Transverse colon (tissue), 4 donors: ENCODE measurements at regions not wholly inside any gene's neighbourhood (a gene's known extent, or its start where the extent isn't known, plus 50 kb on each side); places are given as distances from the start of the nearest gene placed in this dataset.

Experiments
- DNase-seq: peaks from one replicate; pipeline ENCODE4 v3.0.0-alpha.2; 2019
- H3K27ac ChIP-seq, 4 donors: fragments of 200-600 bp; sonication (generic); 2 replicates each; pipeline ENCODE4 v1.5.1; 2016 to 2018; ENCODE audit warnings: inconsistent platforms in 4 of 4
- H3K27me3 ChIP-seq: fragments of 200-600 bp; sonication (generic); 2 replicates; pipeline ENCODE4 v1.5.1; 2017; ENCODE audit warnings: inconsistent platforms
- H3K36me3 ChIP-seq, 4 donors: fragments of 200-600 bp; sonication (generic); 2 replicates each; pipeline ENCODE4 v1.5.1; 2017 to 2019; ENCODE audit warnings: inconsistent platforms in 4 of 4
- H3K4me1 ChIP-seq, 4 donors: fragments of 200-600 bp; sonication (generic); 2 replicates each; pipeline ENCODE4 v1.5.1; 2017 to 2020; ENCODE audit warnings: inconsistent platforms in 4 of 4
- H3K4me3 ChIP-seq, 4 donors: fragments of 200-600 bp; sonication (generic); 1 replicate in 1 of 4; 2 replicates in 3 of 4; pipeline versions ENCODE4 v1.5.1 to v1.6.1; 2017 to 2019; ENCODE audit warnings: inconsistent platforms in 4 of 4
- H3K9me3 ChIP-seq, 2 donors: fragments of 200-600 bp; sonication (generic); 2 replicates each; pipeline ENCODE4 v1.5.1; 2017 to 2019; ENCODE audit warnings: inconsistent platforms in 2 of 2
- CTCF ChIP-seq, 5 experiments: fragments of 200-600 bp in 3 of 5; fragments of 450-650 bp in 2 of 5; sonication (generic) in 3 of 5; IDR thresholded peaks; 1 replicate in 2 of 5; 2 replicates in 3 of 5; pipeline ENCODE4 v1.5.1; 2016 to 2017; ENCODE audit warnings: antibody characterized with exemption in 5 of 5, inconsistent platforms in 3 of 5, mild to moderate bottlenecking in 2 of 5, moderate library complexity in 1 of 5
- EP300 ChIP-seq: sonication (generic); formaldehyde crosslinking; IDR thresholded peaks from one replicate; pipeline ENCODE4 v1.6.1; 2017; ENCODE audit warnings: antibody characterized with exemption, low read depth
- POLR2A ChIP-seq: fragments of 450-650 bp; IDR thresholded peaks from one replicate; pipeline ENCODE4 v1.6.1; 2016; ENCODE audit warnings: antibody characterized with exemption, mild to moderate bottlenecking, moderate library complexity
- POLR2AphosphoS5 ChIP-seq, 3 donors: sonication (generic); formaldehyde crosslinking; IDR thresholded peaks; one replicate each; pipeline ENCODE4 v1.6.1; 2016; ENCODE audit warnings: antibody characterized with exemption in 3 of 3
- WGBS, 2 donors: methylation state at CpG; one replicate each; pipeline ENCODE4 v1.1.5; 2018; ENCODE audit warnings: low coverage in 1 of 2; 5-methylcytosine and 5-hydroxymethylcytosine counted together
- in situ Hi-C, 4 donors: fragments of 200-750 bp; cut with MboI; loops; one replicate each; pipeline versions ENCODE4 v1.15.0 to v1.15.1; 2017; ENCODE audit warnings: low sequenced_read_pairs in 3 of 4, low pct_ligation_motif_present in 1 of 4, low pct_unique_long_range_greater_than_20kb in 1 of 4
- intact Hi-C: fragments of 100-400 bp; cut with DNase I; formaldehyde crosslinking; loops from one replicate; pipeline ENCODE4 v1.15.1; 2023; ENCODE audit warnings: low total_unique reads

DNA sequence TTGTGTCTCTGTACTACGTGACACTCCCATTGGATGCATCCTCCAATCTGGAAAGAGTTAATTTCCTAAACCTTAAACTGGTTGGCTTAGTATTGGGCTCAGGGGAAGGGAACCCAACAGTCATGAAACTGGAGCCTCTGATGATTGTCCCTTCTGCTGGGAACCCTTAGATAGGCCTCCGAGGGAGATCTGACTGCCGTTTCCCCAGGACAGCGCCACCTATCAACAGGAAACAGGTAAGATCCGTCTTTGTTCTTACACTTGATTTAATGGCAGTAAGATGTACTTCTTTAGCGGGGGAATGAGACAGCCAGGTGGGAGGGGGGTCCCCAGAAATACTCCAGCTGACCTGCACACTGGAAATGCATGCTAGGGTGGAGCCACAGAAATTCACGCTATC is 1749.6 kb downstream of the SI start:
- H3K27me3 ChIP-seq = no peaks in the 10 kb centered on the region
- TF ChIP-seq EP300 = no peak
- TF ChIP-seq CTCF (IDR thresholded peaks at IDR 0.05) = no peak
- TF ChIP-seq POLR2AphosphoS5 (IDR thresholded peaks at IDR 0.05) = no peak
- no peak for TF ChIP-seq POLR2A
- no peaks in the 10 kb centered on the region for H3K4me1 ChIP-seq
- no peaks in the 10 kb centered on the region for H3K36me3 ChIP-seq
- no peak for DNase-seq
- no peak overlapping the region for H3K4me3 ChIP-seq
- intact Hi-C loops (no loop called here), in situ Hi-C loops (no loop called here)
- H3K27ac ChIP-seq = no peak overlapping the region
- WGBS, 2 donors = 75 to 80% methylated on average over 1 to 7 of the region's 7 CpGs
- H3K9me3 ChIP-seq = peaks cover 7 to 9% of the 10 kb centered on the region in 2 donors

GRCh38 chr3:163327086-163327485 is 1751.2 kb downstream of the SI start:
- no peaks in the 10 kb centered on the region for H3K27me3 ChIP-seq
- peaks cover 9 to 12% of the 10 kb centered on the region in 2 donors for H3K9me3 ChIP-seq
- H3K27ac ChIP-seq = no peak overlapping the region
- in situ Hi-C loops = no loop called here
- H3K4me1 ChIP-seq = no peaks in the 10 kb centered on the region
- H3K36me3 ChIP-seq = no peaks in the 10 kb centered on the region
- intact Hi-C loops = no loop called here
- 47 to 48% methylated on average over 2 of the region's 2 CpGs for WGBS, 2 donors
- no peak for DNase-seq
- TF ChIP-seq EP300 (no peak), CTCF (IDR thresholded peaks at IDR 0.05) (no peak), POLR2A (no peak), POLR2AphosphoS5 (IDR thresholded peaks at IDR 0.05) (no peak)
- no peak overlapping the region for H3K4me3 ChIP-seq

DNA sequence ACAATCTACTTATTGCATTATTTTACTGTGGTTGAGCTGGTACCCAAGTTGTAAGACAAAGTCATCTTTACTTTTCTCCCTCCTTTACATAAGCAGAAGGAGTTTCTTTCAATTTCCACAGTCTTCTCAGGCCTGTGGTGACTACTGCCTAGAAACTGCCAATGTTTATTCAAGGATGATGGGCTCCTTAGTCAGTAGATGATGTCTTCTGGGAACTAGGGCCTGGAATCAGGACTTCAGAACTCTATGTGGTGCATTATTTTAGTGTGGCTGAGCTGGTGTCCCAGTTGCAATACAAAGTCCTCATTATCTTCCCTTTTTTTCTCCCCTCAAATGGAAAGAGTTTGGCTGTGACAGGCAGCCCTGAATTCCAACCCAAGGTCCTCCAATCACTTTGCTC is 1762.5 kb downstream of the SI start:
- no peaks in the 10 kb centered on the region for H3K9me3 ChIP-seq
- H3K36me3 ChIP-seq = no peaks in the 10 kb centered on the region
- TF ChIP-seq CTCF (IDR thresholded peaks at IDR 0.05) (no peak), POLR2A (no peak), EP300 (no peak), POLR2AphosphoS5 (IDR thresholded peaks at IDR 0.05) (no peak)
- no peak for DNase-seq
- H3K4me3 ChIP-seq = no peak overlapping the region
- in situ Hi-C loops (no loop called here), intact Hi-C loops (no loop called here)
- H3K4me1 ChIP-seq = no peaks in the 10 kb centered on the region
- no peaks in the 10 kb centered on the region for H3K27me3 ChIP-seq
- no peak overlapping the region for H3K27ac ChIP-seq

GRCh38 chr3:163306405-163306804 is 1771.9 kb downstream of the SI start:
- TF ChIP-seq CTCF (IDR thresholded peaks at IDR 0.05) (no peak), POLR2AphosphoS5 (IDR thresholded peaks at IDR 0.05) (no peak), EP300 (no peak), POLR2A (no peak)
- in situ Hi-C loops = no loop called here
- intact Hi-C loops = no loop called here
- H3K4me3 ChIP-seq = no peak overlapping the region
- H3K9me3 ChIP-seq = peaks cover 18 to 20% of the 10 kb centered on the region in 2 donors
- no peaks in the 10 kb centered on the region for H3K36me3 ChIP-seq
- WGBS, 2 donors = 87 to 92% methylated on average over 2 of the region's 2 CpGs
- H3K27ac ChIP-seq = no peak overlapping the region
- DNase-seq = no peak
- H3K27me3 ChIP-seq = no peaks in the 10 kb centered on the region
- H3K4me1 ChIP-seq = no peaks in the 10 kb centered on the region
